DND-41 (cell line): ENCODE measurements at regions not wholly inside any gene's neighbourhood (a gene's known extent, or its start where the extent isn't known, plus 50 kb on each side); places are given as distances from the start of the nearest gene placed in this dataset.

Experiments used
- EZH2 ChIP-seq: IDR thresholded peaks from 3 replicates; pipeline ENCODE4 v1.6.1; 2012; ENCODE audit warnings: borderline replicate concordance, low read depth, mild to moderate bottlenecking, moderate library complexity, low read length, inconsistent platforms; ENCODE audit not compliant: severe bottlenecking
- TF ChIP-seq, protein P1 (sequence below): IDR thresholded peaks from 2 replicates; pipeline ENCODE4 v1.5.1; 2012; ENCODE audit warnings: borderline replicate concordance, low read length, moderate library complexity, mild to moderate bottlenecking; ENCODE audit not compliant: poor library complexity, severe bottlenecking; ENCODE audit errors: extremely low read depth

DNA sequence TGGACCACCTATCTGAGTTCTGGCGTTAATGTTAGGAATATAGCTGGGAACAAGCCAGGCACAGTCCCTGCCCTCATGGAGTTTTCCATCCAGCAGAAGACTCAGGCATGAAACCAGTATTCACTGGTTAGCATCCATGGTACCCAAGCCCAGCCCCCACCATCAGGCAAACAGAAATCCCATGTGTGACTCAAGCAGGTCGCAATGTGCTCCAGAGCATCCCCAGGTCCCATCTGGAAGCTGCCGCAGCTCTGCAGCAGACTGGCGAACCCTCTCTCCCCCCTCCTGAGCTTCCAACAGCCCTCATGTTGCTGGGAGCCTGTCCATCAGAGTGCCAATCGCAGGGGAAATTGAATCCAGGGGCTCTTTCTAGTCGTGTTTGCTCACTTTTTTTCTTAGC, 174.2 kb downstream of the RRAGC start:
- TF ChIP-seq, protein P1, sequence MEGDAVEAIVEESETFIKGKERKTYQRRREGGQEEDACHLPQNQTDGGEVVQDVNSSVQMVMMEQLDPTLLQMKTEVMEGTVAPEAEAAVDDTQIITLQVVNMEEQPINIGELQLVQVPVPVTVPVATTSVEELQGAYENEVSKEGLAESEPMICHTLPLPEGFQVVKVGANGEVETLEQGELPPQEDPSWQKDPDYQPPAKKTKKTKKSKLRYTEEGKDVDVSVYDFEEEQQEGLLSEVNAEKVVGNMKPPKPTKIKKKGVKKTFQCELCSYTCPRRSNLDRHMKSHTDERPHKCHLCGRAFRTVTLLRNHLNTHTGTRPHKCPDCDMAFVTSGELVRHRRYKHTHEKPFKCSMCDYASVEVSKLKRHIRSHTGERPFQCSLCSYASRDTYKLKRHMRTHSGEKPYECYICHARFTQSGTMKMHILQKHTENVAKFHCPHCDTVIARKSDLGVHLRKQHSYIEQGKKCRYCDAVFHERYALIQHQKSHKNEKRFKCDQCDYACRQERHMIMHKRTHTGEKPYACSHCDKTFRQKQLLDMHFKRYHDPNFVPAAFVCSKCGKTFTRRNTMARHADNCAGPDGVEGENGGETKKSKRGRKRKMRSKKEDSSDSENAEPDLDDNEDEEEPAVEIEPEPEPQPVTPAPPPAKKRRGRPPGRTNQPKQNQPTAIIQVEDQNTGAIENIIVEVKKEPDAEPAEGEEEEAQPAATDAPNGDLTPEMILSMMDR = no peak
- no peak for TF ChIP-seq EZH2
